ENCODE measurements at regions not wholly inside any gene's neighbourhood (a gene's known extent, or its start where the extent isn't known, plus 50 kb on each side); places are given as distances from the start of the nearest gene placed in this dataset.

GRCh38 chr3:194284351-194284750 lies 66.8 kb downstream of the CPN2 start:
- Histone ChIP-seq H3K9me3 (no peaks in the 10 kb centered on the region), H3K27me3 (peaks cover 0 to 23% of the 10 kb centered on the region in 2 donors), H3K4me3 (no peak overlapping the region), H3K27ac (no peak overlapping the region), H3K4me1 (peaks cover 0 to 8% (median 5%) of the 10 kb centered on the region in 4 donors), H3K36me3 (no peaks in the 10 kb centered on the region)
- intact Hi-C loops (cut with DNase I; ENCODE audit: low total_unique reads), result no loop called here
- TF ChIP-seq CTCF (IDR thresholded peaks at IDR 0.05), result no peak
- DNase-seq, result peak; percentile 18 to 27

GRCh38 chr3:194285024-194285849 lies 65.9 kb downstream of the CPN2 start:
- Histone ChIP-seq H3K27ac (no peak overlapping the region), H3K9me3 (peaks cover 0 to 3% (median 0%) of the 10 kb centered on the region in 3 donors), H3K27me3 (peaks cover 0 to 23% of the 10 kb centered on the region in 2 donors), H3K4me3 (no peak overlapping the region), H3K4me1 (no peaks in the 10 kb centered on the region), H3K36me3 (no peaks in the 10 kb centered on the region)
- intact Hi-C loops (cut with DNase I; ENCODE audit: low total_unique reads), result no loop called here
- TF ChIP-seq CTCF (IDR thresholded peaks at IDR 0.05), result no peak
- DNase-seq, result peak; percentile 11 to 44

- DNase-seq, result peak; percentile 9 to 25
- intact Hi-C loops (cut with DNase I; ENCODE audit: low total_unique reads), result no loop called here
- no peak for TF ChIP-seq CTCF (IDR thresholded peaks at IDR 0.05)
Measured at GRCh38 chr3:194285850-194286197, 65.3 kb downstream of the CPN2 start.

GRCh38 chr3:194286375-194287146 lies 64.6 kb downstream of the CPN2 start:
- no peaks in the 10 kb centered on the region for H3K36me3 ChIP-seq
- no peaks in the 10 kb centered on the region for H3K4me1 ChIP-seq
- DNase-seq, result peak in 1 of 2 donors; percentile 33
- H3K27me3 ChIP-seq, result peaks cover 0 to 23% of the 10 kb centered on the region in 2 donors
- intact Hi-C loops (cut with DNase I; ENCODE audit: low total_unique reads), result no loop called here
- H3K27ac ChIP-seq, result no peak overlapping the region
- H3K9me3 ChIP-seq, result peaks cover 0 to 11% (median 5%) of the 10 kb centered on the region in 3 donors
- no peak overlapping the region for H3K4me3 ChIP-seq
- no peak for TF ChIP-seq CTCF (IDR thresholded peaks at IDR 0.05)

More at GRCh38 chr3:194285850-194286197, 65.3 kb downstream of the CPN2 start:
- H3K9me3 ChIP-seq, result peaks cover 0 to 7% (median 3%) of the 10 kb centered on the region in 3 donors
- H3K36me3 ChIP-seq, result no peaks in the 10 kb centered on the region
- H3K4me1 ChIP-seq, result no peaks in the 10 kb centered on the region
- H3K27ac ChIP-seq, result no peak overlapping the region
- H3K4me3 ChIP-seq, result no peak overlapping the region
- peaks cover 0 to 23% of the 10 kb centered on the region in 2 donors for H3K27me3 ChIP-seq

GRCh38 chr3:194287374-194287773 lies 63.8 kb downstream of the CPN2 start:
- intact Hi-C loops (cut with DNase I; ENCODE audit: low total_unique reads), result no loop called here

More at GRCh38 chr3:194287374-194287773, 63.8 kb downstream of the CPN2 start:
- Histone ChIP-seq H3K27me3 (peaks cover 0 to 23% of the 10 kb centered on the region in 2 donors), H3K9me3 (peaks cover 0 to 16% (median 5%) of the 10 kb centered on the region in 3 donors), H3K27ac (no peak overlapping the region), H3K4me3 (no peak overlapping the region), H3K36me3 (no peaks in the 10 kb centered on the region), H3K4me1 (no peaks in the 10 kb centered on the region)
- no peak for DNase-seq
- no peak for TF ChIP-seq CTCF (IDR thresholded peaks at IDR 0.05)
